ENCODE measurements at regions not wholly inside any gene's neighbourhood (a gene's known extent, or its start where the extent isn't known, plus 50 kb on each side); places are given as distances from the start of the nearest gene placed in this dataset.

DNA sequence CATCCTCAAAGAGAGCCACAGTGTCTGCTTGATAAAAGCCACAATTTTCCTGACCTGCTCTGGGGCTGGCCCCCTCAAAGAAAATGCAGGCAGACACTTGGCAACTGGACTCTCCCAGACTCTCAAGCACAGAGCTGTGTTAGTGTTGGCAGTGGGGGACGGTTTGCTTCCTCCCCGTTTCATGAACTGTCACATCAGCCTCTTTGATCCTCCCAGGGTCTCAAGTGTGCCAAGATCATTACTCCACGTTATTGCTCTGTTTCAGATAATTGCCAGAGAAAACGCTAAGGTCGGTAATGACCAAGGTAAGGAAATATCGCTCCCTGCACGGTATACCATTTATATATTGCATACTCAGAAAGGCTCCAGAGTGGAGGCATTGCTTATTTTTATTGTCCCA lies 138.8 kb downstream of the NTMT2 start:
- no peak overlapping the region for H3K27ac Mint-ChIP-seq
- H3K27me3 Mint-ChIP-seq (ENCODE audit: low read depth), result no peaks in the 10 kb centered on the region
- no peak overlapping the region for H3K4me3 Mint-ChIP-seq
- ATAC-seq (replicated peaks in 1 of 2) (no peak), DNase-seq (no peak)
- no peaks in the 10 kb centered on the region for H3K9me3 Mint-ChIP-seq
- no peaks in the 10 kb centered on the region for H3K4me1 Mint-ChIP-seq (ENCODE audit: low read depth)
- H3K36me3 Mint-ChIP-seq (ENCODE audit: insufficient read depth in 2 of 2), result no peaks in the 10 kb centered on the region

DNA sequence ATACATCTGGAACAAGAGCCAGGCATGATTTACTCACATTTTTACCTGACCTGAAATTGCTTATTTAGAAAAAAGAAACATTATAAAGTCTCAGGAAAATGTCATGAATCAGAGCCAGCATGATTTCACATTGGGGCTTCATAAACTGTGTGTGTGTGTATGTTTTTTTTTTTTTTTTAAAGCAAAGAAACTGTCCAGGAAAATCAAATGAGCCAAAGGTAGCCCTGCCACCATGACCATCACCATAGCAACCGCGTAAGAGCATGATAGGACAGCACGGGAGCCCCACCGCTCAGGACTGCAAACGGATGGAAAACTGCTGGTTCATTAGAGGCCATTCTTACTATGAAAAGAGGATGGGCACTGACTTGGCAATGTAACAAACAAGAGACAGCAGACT lies 139.2 kb downstream of the NTMT2 start:
- no peaks in the 10 kb centered on the region for H3K36me3 Mint-ChIP-seq (ENCODE audit: insufficient read depth in 2 of 2)
- H3K4me3 Mint-ChIP-seq, result no peak overlapping the region
- no peaks in the 10 kb centered on the region for H3K27me3 Mint-ChIP-seq (ENCODE audit: low read depth)
- ATAC-seq (replicated peaks in 1 of 2) (no peak), DNase-seq (no peak)
- H3K9me3 Mint-ChIP-seq, result no peaks in the 10 kb centered on the region
- H3K27ac Mint-ChIP-seq, result no peak overlapping the region
- no peaks in the 10 kb centered on the region for H3K4me1 Mint-ChIP-seq (ENCODE audit: low read depth)

DNA sequence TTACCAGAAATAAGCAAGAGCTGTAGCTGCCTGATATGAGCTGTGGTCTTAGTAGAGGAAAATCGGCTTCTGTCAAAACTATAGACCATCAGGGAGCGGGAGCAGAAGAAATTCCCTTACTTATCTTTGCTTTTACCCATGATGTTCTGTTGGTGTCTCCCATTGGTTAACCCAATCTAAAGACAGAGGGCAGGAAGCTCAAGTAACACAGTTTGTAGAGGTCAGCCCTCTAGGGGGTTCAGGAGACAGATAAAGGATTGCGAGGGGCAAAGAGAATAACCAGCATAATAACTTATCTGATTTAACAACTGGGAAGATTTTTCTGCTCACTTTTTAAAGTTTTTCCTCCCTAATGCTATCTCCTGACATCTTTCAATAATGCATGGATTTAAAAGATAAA lies 142.4 kb downstream of the NTMT2 start:
- Mint-ChIP-seq H3K4me3 (no peak overlapping the region), H3K9me3 (no peaks in the 10 kb centered on the region), H3K36me3 (ENCODE audit: insufficient read depth in 2 of 2) (no peaks in the 10 kb centered on the region), H3K4me1 (ENCODE audit: low read depth) (no peaks in the 10 kb centered on the region), H3K27me3 (ENCODE audit: low read depth) (peaks cover 5% of the 10 kb centered on the region), H3K27ac (no peak overlapping the region)
- DNase-seq, result no peak
- no peak for ATAC-seq (replicated peaks in 1 of 2)

DNA sequence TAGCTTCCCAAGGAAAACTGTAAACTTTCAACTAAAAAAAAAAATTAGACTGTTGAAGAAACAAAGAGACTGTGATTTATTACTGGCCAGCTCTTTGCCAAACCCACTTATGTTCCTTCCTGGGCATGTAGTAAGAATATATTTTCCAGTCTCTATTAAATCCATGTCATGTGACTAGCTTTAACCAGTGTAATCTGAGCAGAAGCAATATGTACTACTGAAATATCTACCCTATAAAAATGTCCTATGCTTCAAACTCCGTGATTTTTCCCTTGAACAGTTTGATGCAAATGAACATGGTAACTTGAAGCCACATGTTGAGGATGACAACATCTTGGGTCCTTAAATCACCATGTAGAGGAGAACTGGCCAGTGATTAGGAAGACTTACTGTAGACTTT lies 144.5 kb downstream of the NTMT2 start:
- ATAC-seq (replicated peaks in 1 of 2) (no peak), DNase-seq (no peak)
- H3K36me3 Mint-ChIP-seq (ENCODE audit: insufficient read depth in 2 of 2), result no peaks in the 10 kb centered on the region
- peaks cover 9% of the 10 kb centered on the region for H3K27me3 Mint-ChIP-seq (ENCODE audit: low read depth)
- no peak overlapping the region for H3K27ac Mint-ChIP-seq
- H3K9me3 Mint-ChIP-seq, result no peaks in the 10 kb centered on the region
- H3K4me1 Mint-ChIP-seq (ENCODE audit: low read depth), result no peaks in the 10 kb centered on the region
- no peak overlapping the region for H3K4me3 Mint-ChIP-seq

DNA sequence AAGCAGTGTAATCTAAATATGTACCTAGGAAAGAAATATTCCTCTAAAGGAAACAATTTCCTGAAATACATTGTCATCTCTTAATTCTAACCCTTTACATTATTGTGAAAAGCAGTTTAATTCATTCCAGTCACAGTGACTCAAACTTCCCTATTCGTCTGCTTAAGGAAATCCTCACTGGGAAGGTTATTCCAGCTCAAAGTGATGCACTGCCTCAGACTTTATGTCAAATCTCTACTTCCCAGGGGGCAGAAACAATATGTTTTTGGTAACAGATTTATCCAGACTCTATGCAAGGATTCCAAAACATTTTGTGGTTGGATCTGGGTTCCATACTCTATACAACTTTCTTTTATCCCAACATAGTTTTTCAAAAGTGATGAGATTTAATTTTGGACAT lies 145.2 kb downstream of the NTMT2 start:
- DNase-seq (no peak), ATAC-seq (replicated peaks in 1 of 2) (no peak)
- H3K4me3 Mint-ChIP-seq, result no peak overlapping the region
- no peak overlapping the region for H3K27ac Mint-ChIP-seq
- H3K27me3 Mint-ChIP-seq (ENCODE audit: low read depth), result peaks cover 9% of the 10 kb centered on the region
- H3K4me1 Mint-ChIP-seq (ENCODE audit: low read depth), result no peaks in the 10 kb centered on the region
- no peaks in the 10 kb centered on the region for H3K9me3 Mint-ChIP-seq
- no peaks in the 10 kb centered on the region for H3K36me3 Mint-ChIP-seq (ENCODE audit: insufficient read depth in 2 of 2)

DNA sequence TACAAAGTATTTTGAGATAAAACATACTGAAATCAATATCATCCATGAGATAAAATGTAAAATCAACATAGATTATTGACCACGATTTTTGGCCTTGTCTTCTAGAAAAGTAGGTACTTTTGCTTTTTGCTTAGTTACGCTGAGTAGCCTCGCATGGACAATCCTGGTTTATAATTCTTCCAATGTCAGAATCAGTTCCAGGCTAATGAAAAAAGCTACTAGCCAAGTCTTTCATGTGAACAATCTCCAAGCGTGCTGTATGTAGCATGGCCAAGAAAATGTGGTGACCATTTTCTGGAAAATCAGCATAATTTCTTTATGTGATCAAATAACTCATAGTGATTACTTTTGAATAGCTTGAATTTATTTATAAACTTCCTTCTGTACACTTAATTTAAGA lies 145.8 kb downstream of the NTMT2 start:
- Mint-ChIP-seq H3K4me1 (ENCODE audit: low read depth) (no peaks in the 10 kb centered on the region), H3K27ac (no peak overlapping the region), H3K4me3 (no peak overlapping the region), H3K36me3 (ENCODE audit: insufficient read depth in 2 of 2) (no peaks in the 10 kb centered on the region), H3K9me3 (no peaks in the 10 kb centered on the region), H3K27me3 (ENCODE audit: low read depth) (peaks cover 9% of the 10 kb centered on the region)
- DNase-seq, result no peak
- ATAC-seq (replicated peaks in 1 of 2), result no peak

DNA sequence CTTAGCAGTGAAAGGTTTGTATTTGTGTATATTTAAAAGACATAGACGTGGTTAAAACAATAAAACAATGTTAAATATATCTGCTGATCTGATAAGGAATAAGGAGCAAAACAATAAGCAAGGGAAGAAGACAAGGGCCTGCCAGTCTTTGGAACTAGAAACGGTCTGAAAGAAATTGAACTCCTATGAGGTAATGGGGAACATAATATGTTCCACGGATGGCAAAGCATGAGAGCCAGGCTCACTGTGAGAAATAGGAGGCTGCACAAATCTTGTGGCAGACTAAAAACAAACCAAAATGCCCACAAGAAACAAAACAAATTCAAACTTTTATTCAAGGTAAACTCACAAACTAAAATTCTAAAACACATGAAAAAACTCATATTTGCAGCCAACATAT lies 150.5 kb downstream of the NTMT2 start:
- no peak overlapping the region for H3K4me3 Mint-ChIP-seq
- no peaks in the 10 kb centered on the region for H3K9me3 Mint-ChIP-seq
- peaks cover 4% of the 10 kb centered on the region for H3K27me3 Mint-ChIP-seq (ENCODE audit: low read depth)
- no peak for ATAC-seq (replicated peaks in 1 of 2)
- no peak overlapping the region for H3K27ac Mint-ChIP-seq
- H3K36me3 Mint-ChIP-seq (ENCODE audit: insufficient read depth in 2 of 2), result no peaks in the 10 kb centered on the region
- DNase-seq, result no peak
- no peaks in the 10 kb centered on the region for H3K4me1 Mint-ChIP-seq (ENCODE audit: low read depth)

DNA sequence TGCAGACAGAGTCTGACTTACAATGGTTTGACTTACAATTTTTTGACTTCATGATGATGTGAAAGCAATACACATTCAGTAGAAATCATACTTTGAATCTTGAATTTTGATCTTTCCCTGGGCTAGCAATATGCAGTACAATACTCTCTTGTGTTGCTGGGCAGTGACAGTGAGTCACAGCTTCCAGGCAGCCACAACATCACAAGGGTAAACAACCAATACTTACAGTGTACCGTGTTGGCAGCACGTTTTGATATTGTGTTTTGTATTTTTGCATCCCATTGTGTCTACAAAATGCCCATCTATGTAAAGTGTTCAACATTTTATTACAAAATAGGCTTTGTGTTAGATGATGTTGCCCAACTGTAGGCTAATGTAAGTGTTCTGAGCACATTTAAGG lies 150.9 kb downstream of the NTMT2 start:
- no peak for ATAC-seq (replicated peaks in 1 of 2)
- no peaks in the 10 kb centered on the region for H3K9me3 Mint-ChIP-seq
- DNase-seq, result no peak
- H3K27me3 Mint-ChIP-seq (ENCODE audit: low read depth), result peaks cover 4% of the 10 kb centered on the region
- no peaks in the 10 kb centered on the region for H3K4me1 Mint-ChIP-seq (ENCODE audit: low read depth)
- H3K36me3 Mint-ChIP-seq (ENCODE audit: insufficient read depth in 2 of 2), result no peaks in the 10 kb centered on the region
- no peak overlapping the region for H3K27ac Mint-ChIP-seq
- H3K4me3 Mint-ChIP-seq, result no peak overlapping the region

DNA sequence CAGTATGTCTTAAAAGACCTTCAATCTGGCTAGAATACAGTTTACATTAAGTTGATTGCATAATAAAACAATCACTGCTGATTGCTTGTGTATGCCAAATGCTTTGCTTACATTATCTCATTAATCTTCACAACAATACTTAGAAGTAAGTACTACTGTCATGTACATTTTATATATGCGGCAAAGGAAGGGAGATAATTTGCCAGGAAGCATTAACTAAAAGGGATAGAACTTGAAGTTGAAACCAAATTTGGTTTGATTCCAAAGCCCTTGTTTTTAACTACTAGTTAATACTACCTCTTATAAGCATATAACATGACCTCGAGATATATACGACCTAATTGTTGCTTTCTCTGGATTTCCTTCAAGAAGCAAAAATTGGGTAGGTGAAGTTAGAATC lies 155.8 kb downstream of the NTMT2 start:
- H3K27me3 Mint-ChIP-seq (ENCODE audit: low read depth), result no peaks in the 10 kb centered on the region
- H3K36me3 Mint-ChIP-seq (ENCODE audit: insufficient read depth in 2 of 2), result no peaks in the 10 kb centered on the region
- no peak overlapping the region for H3K4me3 Mint-ChIP-seq

DNA sequence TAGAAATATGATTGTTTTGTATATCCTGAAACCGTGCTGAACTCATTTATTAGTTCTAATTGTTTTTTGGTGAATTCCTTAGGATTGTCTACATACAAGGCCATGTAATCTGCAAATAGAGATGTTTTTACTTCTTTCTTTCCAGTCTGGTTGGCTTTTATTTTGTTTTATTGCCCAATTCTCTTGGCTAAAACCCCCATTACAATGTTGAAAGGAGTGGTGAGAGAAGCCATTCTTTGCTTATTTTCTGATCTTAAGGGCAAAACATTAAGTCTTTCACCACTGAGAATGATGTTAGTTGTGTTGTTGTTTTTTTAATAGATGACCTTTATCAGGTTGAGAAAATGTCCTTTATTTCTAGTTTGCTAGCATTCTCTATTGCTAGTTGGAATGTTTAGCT lies 157.3 kb downstream of the NTMT2 start:
- no peak for ATAC-seq (replicated peaks in 1 of 2)
- H3K9me3 Mint-ChIP-seq, result no peaks in the 10 kb centered on the region
- no peak overlapping the region for H3K27ac Mint-ChIP-seq

More for the DNA sequence above, 155.8 kb downstream of the NTMT2 start:
- DNase-seq, result no peak
- H3K9me3 Mint-ChIP-seq, result no peaks in the 10 kb centered on the region
- no peaks in the 10 kb centered on the region for H3K4me1 Mint-ChIP-seq (ENCODE audit: low read depth)
- no peak overlapping the region for H3K27ac Mint-ChIP-seq
- ATAC-seq (replicated peaks in 1 of 2), result no peak

DNA sequence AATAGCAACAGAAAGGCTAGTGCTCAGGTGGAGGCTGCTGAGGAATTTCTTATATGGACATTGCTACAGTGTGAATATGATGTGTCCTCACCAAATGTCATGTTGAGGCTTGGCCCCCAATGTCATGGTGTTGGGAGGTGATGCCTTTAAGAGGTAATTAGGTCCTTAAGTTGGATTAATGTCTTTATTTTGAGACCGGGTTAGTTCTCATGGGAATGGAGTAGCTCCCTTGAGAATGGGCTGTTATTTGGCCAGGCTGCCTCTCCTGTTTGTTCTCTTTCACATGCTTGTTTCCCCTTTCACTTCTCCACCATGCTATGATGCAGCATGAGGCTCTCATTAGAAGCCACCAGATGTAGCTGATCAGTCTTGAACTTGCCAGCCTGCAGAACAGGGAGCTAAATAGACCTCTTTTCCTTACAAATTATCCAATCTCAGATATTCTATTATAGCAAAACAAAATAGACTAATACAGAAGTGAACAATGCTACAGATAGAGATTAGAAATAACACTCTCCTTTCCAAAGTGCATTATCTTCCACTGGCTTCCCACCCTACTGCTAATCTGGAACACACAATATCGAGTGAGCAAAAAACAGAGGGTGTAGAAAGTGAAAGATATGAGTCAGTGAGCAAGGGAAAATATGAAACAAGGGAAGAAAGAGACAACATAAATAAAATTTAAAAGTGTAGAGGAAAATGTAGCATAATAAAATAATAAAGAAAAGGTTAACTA lies 160.2 kb downstream of the NTMT2 start:
- Mint-ChIP-seq H3K27ac (no peak overlapping the region), H3K9me3 (no peaks in the 10 kb centered on the region), H3K4me1 (ENCODE audit: low read depth) (no peaks in the 10 kb centered on the region), H3K36me3 (ENCODE audit: insufficient read depth in 2 of 2) (no peaks in the 10 kb centered on the region), H3K4me3 (no peak overlapping the region), H3K27me3 (ENCODE audit: low read depth) (no peaks in the 10 kb centered on the region)
- ATAC-seq (replicated peaks in 1 of 2), result no peak
- DNase-seq, result no peak

More for the DNA sequence above, 157.3 kb downstream of the NTMT2 start:
- Mint-ChIP-seq H3K36me3 (ENCODE audit: insufficient read depth in 2 of 2) (no peaks in the 10 kb centered on the region), H3K4me3 (no peak overlapping the region), H3K4me1 (ENCODE audit: low read depth) (no peaks in the 10 kb centered on the region), H3K27me3 (ENCODE audit: low read depth) (no peaks in the 10 kb centered on the region)
- DNase-seq, result no peak

DNA sequence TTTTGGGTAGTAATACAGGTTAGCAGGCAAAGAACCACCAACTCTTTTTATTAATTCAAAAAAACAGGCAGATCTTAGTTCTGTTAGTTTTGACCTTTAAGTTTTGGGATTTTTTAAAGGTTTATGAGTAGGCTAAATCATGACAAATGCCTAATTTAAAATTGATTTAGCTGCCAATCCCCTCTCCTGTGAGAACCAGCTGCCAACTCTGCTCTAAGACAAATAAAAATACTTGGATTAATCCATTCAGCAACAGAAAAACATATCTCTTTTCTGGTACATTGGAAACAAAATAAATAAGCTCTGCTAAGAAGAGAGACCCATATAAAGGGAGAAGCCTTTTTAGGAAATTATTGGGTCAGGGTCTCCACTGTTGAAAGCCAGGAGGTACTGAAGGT lies 160.8 kb downstream of the NTMT2 start:
- Mint-ChIP-seq H3K4me3 (no peak overlapping the region), H3K27me3 (ENCODE audit: low read depth) (no peaks in the 10 kb centered on the region), H3K9me3 (no peaks in the 10 kb centered on the region), H3K4me1 (ENCODE audit: low read depth) (no peaks in the 10 kb centered on the region), H3K27ac (no peak overlapping the region), H3K36me3 (ENCODE audit: insufficient read depth in 2 of 2) (no peaks in the 10 kb centered on the region)
- ATAC-seq (replicated peaks in 1 of 2) (no peak), DNase-seq (no peak)

DNA sequence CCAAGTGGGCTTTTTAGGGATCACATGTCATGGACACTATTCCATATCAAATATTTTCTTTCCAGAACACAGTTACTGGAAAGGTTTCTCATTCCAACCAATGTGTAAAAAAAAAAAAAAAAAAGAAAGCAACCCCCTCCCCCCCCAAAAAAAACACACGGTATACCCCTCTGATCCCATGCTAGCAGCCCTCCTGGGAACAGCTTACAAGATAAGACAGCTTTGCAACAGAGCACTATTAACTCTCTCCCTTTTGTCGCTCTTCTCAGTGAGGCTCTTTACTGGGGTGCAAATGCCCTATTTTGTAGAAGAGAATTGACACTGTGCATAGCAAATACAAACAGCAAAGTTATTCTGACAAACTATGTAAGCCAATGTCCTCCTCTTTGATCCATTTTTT lies 161.2 kb downstream of the NTMT2 start:
- DNase-seq (no peak), ATAC-seq (replicated peaks in 1 of 2) (no peak)
- no peaks in the 10 kb centered on the region for H3K4me1 Mint-ChIP-seq (ENCODE audit: low read depth)
- H3K9me3 Mint-ChIP-seq, result no peaks in the 10 kb centered on the region
- H3K36me3 Mint-ChIP-seq (ENCODE audit: insufficient read depth in 2 of 2), result no peaks in the 10 kb centered on the region
- no peak overlapping the region for H3K4me3 Mint-ChIP-seq
- no peaks in the 10 kb centered on the region for H3K27me3 Mint-ChIP-seq (ENCODE audit: low read depth)
- no peak overlapping the region for H3K27ac Mint-ChIP-seq

DNA sequence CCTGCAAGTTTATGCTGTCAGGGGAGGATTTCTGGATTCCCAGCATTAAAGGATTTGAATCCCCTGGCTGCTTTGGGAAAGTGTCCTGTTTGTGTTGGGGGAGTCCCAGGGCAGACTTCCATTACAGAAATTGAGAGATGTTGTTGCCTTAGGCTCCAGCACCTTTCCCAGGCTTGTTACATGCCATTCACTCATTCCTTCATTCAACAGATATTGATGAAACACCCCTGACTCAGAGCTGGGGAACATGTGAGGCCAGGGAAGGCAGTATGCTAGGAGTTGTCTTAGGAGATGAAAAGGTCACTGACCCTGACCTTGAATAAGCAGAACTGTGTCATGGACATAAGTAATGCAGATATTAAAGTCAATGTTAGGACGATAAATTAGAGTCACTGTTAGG lies 161.7 kb downstream of the NTMT2 start:
- Mint-ChIP-seq H3K9me3 (no peaks in the 10 kb centered on the region), H3K36me3 (ENCODE audit: insufficient read depth in 2 of 2) (no peaks in the 10 kb centered on the region), H3K27me3 (ENCODE audit: low read depth) (no peaks in the 10 kb centered on the region)

More for the DNA sequence above, 161.7 kb downstream of the NTMT2 start:
- ATAC-seq (replicated peaks in 1 of 2) (no peak), DNase-seq (no peak)
- Mint-ChIP-seq H3K4me3 (no peak overlapping the region), H3K4me1 (ENCODE audit: low read depth) (no peaks in the 10 kb centered on the region), H3K27ac (no peak overlapping the region)

Measured in activated T-cell treated with anti-CD3 and anti-CD28 coated beads, Interleukin-2, amount 50 U/mL, for 72 hours (primary cell).